A204.1 (cell line): ENCODE measurements at regions not wholly inside any gene's neighbourhood (a gene's known extent, or its start where the extent isn't known, plus 50 kb on each side); places are given as distances from the start of the nearest gene placed in this dataset.
"Not testable (repeated sequence)": the region's sequence is repeated elsewhere in the genome, so short reads cannot be mapped to it uniquely, and the experiment has no call there.

Source experiments
- FAIRE-seq: peaks from 2 replicates; lab custom pipeline; 2012; peaks lifted over from hg19 to GRCh38; lab: Jason Lieb, UNC

DNA sequence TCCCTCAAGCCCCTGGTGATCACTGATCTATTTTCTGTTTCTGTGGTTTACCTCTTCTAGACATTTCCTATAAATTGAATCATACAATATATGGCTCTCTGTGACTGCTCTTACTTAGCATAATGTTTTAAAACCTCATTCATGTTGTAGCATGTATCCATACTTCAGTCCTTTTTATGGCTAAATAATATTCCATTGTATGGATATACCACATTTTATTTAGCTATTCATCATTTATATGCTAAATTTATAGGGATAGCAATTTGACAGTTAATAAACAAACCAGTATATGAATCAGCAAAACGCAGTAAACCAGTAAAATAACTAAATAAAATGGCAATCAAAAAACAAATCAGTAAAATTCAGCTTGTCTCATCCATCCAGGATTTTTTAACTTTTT lies 286.1 kb upstream of the HNRNPA3 start:
- FAIRE-seq = no peak

GRCh38 chr2:176929387-176929786 lies 283.2 kb upstream of the HNRNPA3 start:
- FAIRE-seq = not testable (repeated sequence)

DNA sequence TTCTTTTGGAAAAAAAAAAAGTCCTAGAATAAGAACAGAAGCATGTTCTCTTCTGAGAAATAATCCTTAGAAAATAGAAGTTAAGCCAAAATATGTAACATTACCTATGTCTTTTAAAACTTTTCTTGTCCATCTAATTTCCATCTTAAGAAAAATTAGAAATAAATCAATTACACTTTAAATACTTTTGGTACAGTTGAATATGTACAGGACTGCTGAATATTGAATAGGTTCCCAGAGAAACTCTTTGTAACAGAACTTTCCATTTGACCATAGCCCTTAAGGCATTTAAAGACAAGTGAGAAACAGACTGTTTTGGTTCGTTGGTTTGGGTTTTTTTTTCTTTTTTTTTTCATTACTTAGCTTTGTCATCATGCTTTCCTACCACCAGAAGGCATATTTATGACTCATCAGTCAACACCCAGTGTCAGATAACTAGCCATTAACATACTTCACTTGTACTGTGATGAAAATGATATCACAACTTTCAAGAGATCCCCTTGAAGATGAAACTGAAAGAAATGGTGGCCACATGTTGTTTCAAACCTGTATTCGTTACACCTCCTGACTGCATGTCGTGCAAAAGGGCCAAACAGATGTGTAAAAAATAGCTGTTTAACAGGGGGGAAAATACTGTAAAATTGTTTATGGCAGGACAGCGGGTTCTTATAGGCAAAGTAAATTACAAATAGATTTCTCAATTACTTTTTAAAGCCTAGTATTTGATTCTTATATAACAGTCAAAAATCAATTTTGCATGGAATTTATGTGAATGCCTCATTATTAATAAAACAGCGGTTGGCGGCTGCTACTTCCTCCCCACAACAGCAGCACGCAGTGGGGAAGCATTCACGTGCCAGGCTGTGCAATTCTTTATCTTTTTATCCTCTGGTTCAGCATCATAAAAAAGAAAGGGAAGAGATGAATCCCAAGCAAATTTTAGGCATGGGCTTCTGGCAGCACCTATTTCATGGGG lies 280.7 kb upstream of the HNRNPA3 start:
- no peak for FAIRE-seq

DNA sequence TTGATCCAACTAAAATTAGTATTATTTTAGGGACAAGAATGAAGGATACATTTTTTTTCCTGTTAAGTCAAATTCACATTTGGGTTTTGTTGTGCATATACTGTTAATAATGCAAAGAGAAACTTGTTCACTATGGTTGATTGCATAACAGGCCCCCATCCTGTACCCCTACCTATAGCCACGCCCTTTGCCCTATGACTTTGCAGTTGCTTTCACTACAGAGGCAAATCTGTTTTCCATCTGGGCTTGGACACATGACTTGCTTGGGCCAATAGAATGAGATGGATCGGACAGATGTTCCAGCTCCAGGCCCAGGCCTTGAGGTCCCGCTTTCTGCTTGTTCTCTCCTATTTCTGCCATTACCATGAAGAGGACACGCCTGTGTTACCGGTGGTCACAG lies 278.5 kb upstream of the HNRNPA3 start:
- no peak for FAIRE-seq

GRCh38 chr2:176934869-176935415 lies 277.7 kb upstream of the HNRNPA3 start:
- no peak for FAIRE-seq

DNA sequence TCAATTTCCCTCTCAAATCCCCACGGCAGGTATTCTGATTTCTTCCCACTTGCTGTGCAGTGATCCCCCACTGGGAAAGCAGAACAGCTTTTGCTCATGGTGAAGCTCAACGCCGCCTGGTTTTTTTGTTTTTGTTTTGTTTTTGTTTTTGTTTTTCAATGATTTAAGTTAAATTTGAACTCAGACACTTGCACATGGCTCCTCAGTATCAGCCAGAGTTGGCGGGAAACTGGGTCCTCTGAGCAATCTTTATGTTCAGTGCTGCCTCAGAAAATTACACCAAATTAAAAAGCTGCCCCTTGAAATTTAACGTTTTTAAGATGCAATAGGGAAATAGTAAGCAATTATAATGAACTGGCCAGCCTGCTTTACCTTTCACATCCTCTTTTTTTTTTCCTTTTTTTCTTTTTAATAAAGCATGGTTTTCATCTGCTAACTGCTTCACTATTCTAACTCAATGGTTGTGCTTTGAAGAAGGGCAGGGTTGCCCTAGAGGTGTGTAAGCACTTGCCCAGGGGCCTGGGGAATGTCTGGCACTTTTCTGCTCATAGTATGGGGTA lies 277.0 kb upstream of the HNRNPA3 start:
- FAIRE-seq = no peak

DNA sequence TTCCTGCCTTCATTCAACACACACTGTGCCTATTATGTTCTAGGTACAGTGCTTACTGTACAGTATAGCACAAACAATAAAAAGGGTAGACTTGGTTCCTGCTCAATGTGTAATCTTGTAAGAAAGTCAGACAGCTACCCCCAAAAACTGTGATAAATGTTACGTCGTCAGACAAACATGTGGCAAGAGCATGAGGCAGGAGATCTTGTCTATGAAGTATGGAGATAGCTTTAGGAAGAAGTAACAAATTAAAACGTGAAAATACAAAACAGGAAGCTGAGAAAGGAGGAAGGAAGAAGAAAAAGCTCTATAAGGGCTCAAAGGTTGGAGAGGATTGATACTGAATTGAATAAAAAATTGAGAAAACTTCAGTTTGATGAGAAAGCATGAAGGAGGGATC lies 276.2 kb upstream of the HNRNPA3 start:
- no peak for FAIRE-seq

DNA sequence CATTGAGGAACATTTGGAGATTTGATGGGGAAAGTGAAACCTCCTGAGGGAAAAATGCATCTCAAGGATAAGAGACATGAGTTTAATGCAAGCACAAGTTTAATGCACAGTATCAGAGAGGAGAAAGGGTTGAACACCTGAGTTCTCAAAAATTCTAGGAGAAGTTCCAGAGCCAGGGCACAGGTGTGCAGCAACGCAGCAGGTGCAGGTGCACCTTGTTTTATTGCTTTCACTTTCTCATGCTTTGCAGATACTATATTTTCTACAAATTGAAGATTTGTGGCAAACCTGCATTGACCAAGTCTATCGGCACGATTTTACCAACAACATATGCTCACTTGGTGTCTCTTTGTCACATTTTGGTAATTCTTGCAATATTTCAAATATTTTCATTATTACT lies 267.6 kb upstream of the HNRNPA3 start:
- FAIRE-seq = no peak

DNA sequence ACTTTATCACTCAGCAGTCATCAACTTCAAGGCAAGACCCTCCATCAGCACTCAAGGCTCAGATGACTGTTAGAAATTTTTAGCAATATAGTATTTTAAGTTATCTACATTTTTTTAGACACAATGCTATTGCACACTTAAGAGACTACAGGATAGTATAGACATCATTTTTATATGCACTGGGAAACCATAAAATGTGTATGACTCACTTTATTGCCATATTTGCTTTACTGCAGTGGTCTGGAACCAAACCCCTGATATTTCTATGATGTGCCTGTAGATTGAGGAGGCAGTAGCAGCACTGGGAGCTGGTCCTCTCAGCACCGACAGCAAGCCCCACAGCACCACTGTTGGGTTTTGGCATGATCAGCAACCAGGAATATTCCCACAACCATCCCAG lies 264.8 kb upstream of the HNRNPA3 start:
- FAIRE-seq = no peak

DNA sequence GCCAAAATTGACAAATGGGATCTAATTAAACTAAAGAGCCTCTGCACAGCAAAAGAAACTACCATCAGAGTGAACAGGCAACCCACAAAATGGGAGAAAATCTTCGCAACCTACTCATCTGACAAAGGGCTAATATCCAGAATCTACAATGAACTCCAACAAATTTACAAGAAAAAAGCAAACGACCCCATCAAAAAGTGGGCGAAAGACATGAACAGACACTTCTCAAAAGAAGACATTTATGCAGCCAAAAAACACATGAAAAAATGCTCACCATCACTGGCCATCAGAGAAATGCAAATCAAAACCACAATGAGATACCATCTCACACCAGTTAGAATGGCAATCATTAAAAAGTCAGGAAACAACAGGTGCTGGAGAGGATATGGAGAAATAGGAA lies 261.4 kb upstream of the HNRNPA3 start:
- not testable (repeated sequence) for FAIRE-seq

DNA sequence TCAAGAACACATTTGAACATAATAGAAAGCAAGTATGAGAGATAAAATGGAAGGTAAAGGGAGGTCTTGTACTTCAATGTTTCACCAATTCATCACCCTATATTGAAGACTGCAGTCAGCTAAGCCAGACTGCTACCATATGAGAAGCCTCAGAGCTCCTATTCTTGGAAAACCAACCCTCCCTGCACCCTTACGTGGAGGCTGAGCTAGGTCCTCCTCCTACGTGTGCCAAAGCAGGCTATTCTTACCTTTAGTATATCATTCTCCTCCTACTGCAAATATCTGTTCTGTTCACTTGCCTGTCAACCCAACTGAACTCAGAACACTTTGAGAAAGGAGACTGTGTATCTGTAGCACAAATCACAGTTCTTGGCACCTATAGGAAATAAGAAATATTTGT lies 255.8 kb upstream of the HNRNPA3 start:
- FAIRE-seq = no peak

- FAIRE-seq = no peak
Observed at GRCh38 chr2:176959614-176960013, 253.0 kb upstream of the HNRNPA3 start.

GRCh38 chr2:176960061-176960460 lies 252.5 kb upstream of the HNRNPA3 start:
- FAIRE-seq = no peak

- FAIRE-seq = no peak
Observed at GRCh38 chr2:176960736-176961520, 251.7 kb upstream of the HNRNPA3 start.

DNA sequence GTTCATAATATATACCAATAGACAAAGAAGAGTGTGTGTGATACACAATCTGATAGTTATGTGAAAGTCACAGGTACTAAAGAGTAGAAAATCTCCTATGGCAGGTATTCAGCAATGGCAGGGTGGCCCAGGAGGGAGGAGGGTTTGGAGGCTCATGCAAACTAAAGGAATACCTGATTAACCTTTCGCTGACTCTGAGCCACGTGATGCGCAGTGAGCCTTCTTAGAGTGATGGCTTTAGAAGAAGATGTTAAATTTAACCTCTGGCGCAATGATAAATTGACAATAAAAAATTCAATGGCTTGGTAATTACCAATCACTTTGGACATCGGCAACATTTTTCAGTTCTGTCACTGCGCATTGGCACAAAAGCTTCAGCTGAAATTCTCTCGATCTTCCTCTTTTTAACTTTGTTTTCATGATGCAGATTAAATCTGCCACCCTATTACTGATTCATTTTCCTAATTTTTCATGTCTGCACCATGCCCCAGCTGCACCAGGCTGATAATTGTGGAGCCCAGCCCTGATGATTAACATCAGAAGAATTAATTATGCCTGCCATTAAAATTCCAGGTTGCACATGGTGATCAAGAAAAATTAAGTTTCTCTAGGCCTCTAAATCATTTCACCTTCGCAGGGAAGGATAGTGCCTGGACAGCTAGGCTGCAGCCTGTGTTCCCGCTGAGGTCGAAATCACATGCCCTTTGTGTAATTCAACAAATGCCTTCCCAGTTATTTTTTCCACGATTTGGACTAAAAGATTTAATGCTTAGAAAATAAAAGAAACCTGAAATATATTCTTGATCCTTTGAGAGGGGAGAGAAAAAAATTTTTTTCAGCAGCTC lies 250.6 kb upstream of the HNRNPA3 start:
- no peak for FAIRE-seq

DNA sequence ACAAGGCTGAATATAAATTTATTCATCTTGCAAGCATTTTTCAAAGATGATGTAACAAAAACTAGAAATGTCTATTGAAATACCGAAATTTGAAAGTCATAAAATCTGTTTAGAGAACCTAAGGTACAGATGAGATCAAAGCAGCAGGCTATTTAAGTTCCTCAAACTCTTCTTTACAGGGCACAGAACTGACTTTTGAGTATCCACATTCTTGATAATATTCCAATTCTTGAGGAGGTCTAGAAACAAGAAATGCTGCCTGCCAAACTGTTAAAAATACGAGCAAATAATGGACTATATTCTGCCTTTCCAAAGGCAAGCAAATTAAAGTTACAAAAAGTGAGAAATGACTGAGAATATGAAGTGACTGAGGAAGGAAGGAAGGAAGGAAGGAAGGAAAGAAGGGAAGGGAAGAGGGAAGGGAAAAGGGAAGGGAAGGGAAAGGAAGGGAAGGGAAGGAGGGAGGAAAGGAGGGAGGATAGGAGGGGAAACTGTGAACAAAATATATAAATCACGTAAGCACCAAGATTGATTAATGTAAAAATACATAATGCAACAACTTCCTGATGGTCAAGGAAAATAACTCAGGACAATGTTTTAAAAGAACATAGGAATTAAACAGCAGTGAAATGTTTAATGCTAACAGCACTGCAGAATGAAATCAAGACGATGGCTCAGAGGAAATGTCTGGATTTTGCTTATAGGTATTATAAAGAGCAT lies 248.9 kb upstream of the HNRNPA3 start:
- FAIRE-seq = no peak

DNA sequence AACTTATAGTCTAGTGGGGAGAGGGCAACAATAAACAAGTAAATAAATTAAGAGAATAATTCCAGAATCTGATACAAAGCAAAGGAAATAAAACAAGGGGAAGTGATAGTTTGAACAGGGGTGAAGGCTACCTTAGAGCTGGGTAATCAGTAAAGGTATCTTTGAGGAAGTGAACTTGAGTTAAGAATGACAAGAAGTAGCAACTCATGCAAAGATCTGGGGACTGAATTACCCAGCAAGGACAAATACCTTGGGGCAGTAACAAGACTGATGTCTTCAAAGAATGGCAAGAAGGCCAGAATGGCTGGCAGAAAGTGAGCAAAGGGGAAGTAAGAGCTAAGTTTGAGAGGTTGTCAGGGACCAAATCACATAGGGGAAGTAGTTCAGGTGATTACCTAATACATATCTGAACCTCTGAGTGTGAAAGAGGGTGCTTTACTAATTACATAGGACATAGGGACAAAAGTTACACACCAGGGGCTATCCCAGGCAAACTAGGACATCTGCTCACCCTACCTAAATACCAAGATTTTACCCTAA lies 244.6 kb upstream of the HNRNPA3 start:
- FAIRE-seq = no peak

- no peak for FAIRE-seq
Observed at GRCh38 chr2:176969642-176970359, 242.8 kb upstream of the HNRNPA3 start.

GRCh38 chr2:176976736-176977685 lies 235.6 kb upstream of the HNRNPA3 start:
- FAIRE-seq = no peak
